NCI-H345 (cell line): ENCODE measurements at regions not wholly inside any gene's neighbourhood (a gene's known extent, or its start where the extent isn't known, plus 50 kb on each side); places are given as distances from the start of the nearest gene placed in this dataset.
A peak's percentile ranks its signal among the peaks of the same experiment; 100 is the strongest.
"Not testable (repeated sequence)": the region's sequence is repeated elsewhere in the genome, so short reads cannot be mapped to it uniquely, and the experiment has no call there.

ENCODE experiments used
- DNase-seq: peaks from one replicate; lab custom pipeline; 2025; lab: John Stamatoyannopoulos, UW

DNA sequence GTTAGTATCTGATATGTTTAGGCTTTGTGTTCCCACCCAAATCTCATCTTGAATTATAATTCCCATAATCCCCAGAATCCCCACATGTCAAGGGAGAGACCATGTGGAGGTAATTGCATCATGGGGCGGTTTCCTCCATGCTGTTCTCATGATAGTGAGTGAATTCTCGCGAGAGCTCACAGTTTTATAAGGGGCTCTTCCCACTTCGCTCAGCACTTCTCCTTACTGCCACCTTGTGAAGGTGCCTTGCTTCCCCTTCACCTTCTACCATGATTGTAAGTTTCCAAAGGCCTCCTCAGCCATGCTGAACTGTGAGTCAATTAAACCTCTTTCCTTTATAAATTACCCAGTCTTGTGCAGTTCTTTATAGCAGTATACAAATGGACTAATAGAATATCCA is 371.9 kb upstream of the CCDC54 start:
- not testable (repeated sequence) for DNase-seq

DNA sequence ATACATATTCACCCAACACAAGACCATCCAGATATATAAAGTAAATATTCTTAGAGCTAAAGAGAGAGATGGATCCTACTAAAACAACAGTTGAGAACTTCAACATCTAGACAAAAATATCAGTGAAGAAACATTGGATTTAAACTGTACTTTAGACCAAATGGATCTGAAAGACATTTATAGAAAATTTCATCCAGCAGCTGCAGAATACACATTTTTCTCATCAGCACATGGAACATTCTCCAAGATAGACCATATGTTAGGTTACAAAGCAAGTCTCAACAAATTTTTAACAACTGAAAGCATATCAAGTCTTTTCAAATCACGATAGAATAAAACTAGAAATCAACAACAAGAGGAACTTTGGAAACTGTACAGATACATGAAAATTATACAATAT is 369.0 kb upstream of the CCDC54 start:
- DNase-seq: no peak

DNA sequence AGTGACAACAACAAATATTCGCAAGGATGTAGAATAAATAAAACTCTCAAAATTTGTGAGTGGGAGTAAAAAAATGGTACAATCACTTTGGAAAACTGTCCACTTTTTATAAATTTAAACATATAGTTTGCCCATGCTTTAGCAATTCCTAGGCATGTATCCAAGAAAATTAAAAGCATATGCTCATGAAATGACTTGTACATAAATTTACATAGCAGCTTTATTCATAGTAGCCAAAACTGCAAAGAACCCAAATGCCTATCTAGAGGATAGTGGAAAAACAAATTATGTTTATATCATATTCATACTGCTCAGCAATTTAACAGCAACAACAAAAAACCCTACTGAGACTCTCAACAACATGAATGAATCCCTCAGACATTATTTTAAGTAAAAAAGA is 363.6 kb upstream of the CCDC54 start:
- DNase-seq: no peak

DNA sequence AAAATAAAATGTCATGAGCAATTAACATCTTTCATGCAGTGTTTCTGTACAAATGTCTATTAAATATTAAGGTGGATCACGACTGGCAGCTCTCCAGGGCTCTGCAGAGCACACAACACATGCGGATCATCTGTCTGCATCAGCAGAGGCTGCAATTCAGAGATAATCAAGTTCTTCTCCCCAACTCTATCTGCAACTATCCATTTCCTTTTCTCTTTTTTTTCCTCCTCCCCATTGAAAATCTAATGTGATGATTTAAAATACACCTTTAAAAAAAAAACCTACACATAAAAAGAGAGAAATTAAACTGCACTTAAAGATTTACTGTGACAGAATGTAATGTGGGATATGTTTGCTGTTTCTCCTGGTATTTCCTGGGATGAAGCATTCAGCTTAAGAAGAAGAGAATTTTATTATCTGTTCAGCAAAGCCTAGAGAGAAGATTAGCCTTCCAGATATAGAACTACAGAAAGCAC is 352.6 kb upstream of the CCDC54 start:
- no peak for DNase-seq

DNA sequence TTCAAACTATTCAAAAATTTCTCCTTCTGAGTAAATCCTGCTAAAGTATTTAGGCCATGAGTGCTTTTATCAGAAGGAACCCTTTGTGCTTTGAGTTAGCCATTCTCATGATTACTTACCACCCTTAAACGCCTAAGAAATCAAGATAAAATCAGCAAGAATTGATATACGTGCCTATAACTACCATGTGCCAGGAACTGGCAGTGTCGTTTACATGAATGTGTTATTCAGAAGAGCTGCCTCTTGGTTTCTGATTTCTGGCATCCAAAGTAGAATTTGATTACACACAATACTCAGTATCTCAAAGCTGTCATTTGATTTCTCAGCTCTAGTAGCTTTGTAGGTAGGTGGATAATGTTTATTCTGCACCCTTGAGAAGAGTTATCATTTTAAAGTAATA is 351.3 kb upstream of the CCDC54 start:
- DNase-seq: no peak

DNA sequence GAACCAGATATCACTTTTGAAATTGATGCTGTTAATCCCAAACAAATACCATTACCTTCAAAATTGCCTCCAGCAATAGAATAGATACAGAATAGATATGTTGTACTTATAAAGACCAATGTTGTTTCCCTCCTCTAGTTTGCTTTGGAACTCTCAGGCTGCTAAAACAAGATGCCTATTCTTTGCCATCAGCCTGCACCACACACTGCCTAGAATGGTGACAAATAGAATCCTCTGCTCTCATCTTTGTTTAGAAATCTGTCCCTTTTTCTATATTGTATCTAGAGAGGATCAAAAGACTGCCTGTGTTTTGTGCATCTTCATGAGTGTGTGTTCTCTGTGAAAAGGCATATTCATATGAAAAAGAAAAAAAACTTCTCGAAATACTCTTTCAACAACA is 349.2 kb upstream of the CCDC54 start:
- no peak for DNase-seq

DNA sequence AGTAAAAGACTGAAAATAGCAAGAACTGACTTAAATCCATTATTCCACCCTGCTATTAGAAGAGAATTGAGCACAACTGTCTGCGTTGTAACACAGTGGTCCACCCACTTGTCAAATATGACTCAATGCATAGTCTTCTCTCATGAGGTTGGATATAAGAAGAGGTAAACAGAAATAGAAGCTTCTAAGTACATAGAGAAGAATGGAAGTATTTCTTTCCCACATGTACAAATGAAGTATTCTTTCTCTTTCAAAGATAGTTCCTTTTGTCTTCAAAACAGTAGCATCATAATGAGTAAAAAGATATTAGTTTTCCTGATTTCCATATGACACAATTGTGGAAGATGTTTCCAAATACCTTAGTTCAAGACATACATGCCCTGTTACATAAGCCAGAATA is 348.6 kb upstream of the CCDC54 start:
- no peak for DNase-seq

DNA sequence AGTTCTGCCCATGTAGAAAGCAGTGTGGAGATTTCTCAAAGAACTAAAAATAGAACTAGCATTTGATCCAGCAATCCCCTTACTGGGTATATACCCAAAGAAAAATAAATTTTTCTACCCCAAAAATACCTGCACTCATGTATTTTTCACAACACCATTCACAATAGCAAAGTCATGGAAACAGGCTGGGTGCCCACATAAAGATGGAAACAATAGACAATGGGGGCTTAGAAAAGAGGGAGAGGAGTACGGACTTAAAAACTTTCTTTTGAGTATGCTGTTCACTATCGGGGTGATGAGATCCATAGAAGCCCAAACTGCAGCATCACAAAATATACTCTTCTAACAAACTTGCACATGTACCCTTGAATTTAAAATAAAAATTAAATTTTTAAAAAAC is 345.1 kb upstream of the CCDC54 start:
- DNase-seq: no peak

DNA sequence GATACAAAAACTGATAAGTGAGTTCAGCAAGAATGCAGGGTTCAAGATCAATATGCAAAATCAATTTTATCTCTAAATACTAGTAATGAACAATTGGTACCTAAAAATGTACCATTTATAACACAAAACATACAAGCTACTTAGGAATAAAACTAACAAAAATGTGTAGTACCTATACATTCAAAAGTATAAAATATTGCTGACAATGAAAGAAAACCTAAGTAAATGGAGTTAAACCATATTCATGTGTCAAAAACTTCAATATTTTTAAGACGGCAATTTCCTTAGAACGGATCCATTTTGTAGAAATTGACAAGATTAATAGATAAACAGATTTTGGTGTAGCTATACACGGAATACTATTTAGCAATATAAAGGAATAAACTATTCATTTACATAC is 343.1 kb upstream of the CCDC54 start:
- no peak for DNase-seq

DNA sequence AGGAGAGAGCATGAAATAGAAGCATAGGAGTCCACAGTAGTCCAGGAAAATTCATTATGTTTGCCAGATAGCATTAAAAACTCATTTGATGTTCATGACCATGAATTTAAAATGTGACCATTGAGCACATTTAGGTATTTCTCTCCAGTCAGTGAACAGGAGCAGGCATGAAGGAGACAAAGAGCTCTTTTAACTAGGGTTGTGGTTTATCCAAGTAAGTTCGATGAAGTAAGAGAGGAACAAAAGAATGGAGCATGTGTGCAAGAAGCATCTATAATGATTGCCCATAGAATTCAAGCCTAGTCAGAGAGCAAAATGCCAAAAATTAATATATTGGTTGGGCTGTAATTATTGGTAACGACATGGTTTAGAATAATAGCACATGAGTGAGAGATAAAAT is 342.1 kb upstream of the CCDC54 start:
- no peak for DNase-seq

DNA sequence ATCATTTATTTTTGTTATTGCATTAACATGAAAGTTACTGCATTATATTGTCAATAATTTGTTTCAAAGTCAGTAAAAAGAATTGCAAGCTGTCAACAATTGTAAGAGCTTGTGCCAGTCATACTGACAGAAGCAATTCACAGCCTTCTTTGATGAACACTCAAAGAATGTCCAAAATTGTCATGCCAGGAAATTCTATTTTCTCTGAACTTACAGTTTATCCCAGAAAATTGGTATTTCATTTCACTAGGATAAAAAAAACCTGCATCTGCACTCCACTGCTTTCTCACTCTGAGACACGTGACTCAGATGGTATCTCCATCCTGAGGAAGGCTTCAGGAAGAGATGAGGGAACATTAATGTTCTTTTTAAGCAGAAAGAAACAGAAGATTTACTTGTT is 332.6 kb upstream of the CCDC54 start:
- no peak for DNase-seq

DNA sequence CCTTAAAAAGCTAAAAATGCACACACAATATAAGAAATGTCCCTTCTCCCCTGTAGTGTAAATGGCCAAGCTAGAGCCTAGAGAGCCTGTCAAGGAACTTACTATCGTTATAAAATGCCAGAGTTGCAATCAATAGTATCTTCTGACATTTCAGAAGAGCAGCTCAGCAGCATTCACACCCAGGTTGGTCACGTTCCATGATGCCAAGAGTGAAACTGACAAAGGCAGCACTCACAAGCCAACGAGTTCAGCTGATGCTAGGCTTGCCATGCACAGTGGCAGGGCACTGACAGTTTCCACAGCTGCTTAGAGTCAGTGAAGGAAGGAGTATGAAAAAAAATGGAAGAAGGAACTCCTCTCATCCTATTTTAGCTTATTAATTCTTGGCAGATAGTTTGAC is 331.4 kb upstream of the CCDC54 start:
- no peak for DNase-seq

DNA sequence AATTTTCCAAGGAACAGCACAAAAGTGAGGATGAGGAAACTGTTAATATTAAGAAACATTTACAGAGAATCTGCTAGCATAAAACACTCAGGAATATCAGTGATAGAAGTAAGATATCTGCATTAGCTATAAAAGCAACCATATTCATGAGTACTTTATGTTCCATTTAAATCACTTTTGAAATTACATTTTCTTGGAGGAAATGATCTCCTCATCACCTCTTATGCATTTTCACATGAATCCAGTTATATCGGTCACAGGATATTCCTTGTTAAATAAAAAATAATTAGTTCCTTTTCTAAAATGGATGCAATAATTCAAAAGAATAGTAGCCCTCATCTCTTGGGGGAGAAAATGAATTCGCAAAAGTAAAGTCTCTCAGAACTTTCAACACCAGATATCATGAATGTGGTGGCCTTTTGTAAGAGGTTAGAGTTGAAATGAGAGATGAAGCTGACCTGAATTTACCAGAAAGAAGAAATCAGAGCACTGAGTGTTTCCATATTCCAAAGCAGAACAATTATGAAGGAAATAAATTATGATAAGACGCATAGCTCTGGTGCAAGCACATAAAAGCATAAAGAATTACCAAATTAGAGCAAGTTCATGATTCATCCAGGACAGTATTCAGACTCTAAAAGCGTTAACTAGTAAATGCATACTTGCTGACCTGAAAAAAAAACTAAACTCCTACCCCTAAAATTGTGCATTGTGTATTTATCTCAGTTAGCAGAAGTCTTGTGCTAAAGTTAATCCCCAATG is 321.9 kb upstream of the CCDC54 start:
- no peak for DNase-seq

DNA sequence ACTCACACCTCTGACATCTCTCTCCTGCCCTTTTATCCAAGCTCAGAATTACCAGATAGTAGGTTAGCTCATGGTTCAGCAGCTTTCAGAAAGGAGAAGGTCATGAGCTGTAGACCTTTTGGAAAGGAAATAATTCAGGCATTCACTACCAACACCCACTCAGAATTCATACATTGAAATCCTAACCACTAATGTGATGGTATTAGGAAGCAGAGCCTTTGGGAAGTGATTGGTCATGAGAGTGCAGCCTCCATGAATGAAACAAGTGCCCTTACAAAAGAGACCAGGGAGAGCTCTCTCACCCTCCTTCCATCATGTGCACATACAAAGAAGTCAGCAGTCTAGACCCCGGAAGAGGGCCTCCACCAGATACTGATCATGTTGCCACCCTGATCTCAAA is 315.8 kb upstream of the CCDC54 start:
- no peak for DNase-seq

DNA sequence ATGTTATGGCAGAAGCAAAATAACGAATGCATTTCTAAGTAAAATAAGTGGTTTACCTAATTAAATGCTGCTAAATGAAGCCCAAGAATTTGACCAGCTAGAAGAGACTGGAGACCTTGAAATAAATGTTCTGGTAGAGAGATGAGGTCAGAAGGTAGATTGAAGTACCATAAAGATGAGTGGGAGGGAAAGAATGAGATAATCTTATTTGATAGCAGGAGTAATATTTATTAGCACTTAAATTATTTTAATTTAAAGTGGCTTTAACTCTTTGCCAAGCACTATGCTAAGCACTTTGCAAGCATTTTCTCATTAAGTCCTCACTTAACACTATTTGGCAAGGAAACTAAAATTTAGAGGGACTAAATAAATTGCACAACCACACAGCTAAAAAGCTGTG is 314.9 kb upstream of the CCDC54 start:
- no peak for DNase-seq

DNA sequence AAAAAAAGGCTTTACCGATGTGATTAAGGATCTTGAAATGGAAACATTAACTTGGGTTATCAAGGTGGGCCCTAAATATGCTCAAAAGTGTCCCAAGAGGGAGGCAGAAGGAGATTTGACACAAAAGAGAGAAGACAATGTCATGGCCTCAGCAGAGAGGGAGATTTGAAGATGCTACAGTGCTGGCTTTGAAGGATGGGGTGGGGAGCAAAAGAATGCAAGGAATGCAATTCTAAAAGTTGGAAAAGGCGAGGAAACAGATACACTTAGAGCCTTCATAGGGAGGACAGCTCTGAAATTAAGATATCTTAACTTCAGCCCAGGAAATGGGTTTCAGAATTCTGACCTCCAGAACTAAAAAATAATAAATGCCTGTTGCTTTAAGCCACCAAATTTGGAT is 314.5 kb upstream of the CCDC54 start:
- no peak for DNase-seq

DNA sequence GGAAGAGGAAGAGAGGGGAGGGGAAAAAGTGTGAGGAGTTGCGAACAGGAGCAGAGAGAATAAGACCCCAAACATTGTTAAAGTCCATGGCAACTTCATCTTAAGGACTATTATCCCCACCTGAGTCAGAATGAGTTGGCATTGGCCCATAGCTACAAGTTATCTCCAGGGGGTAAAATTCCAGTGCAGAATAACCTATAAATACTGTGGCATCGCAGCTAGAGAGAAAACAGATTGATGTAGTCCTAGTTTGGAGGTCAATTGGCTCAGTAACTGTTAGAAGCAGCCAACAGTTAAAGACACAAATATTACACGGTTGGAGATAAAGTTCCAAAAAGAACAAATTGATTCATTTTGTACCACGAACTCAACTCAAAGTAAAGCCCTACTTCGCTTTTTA is 313.9 kb upstream of the CCDC54 start:
- no peak for DNase-seq

DNA sequence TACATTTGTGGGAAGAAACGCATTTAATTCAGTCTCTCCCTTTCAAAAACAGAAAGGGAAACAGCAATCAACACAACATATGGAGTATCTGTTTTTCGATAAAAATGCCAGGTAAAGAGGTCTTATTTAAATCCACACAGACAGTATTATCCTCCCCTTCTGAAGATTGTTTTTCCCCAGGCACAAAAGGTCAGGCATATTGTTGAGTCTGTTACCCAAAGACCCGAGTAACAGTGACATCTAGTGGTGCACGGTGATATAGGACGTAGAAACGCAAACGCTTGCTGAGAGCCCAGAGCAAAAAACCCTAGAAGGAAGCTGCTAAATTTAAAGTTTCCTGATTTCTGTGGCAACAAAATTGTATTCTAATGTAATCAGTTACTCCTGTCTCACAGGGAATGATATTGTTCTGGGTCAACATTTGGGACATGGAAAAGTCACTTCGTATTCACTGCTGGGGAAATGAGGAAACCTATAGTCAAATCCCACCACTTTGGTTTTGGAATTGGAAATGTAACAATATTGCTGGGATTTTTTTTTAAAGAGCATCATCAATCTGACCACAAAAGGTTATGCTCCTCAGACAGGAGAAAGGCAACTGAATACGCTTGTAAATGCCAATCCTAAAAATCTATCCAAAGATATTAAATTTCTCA is 312.7 kb upstream of the CCDC54 start:
- DNase-seq: peak; percentile 63

DNA sequence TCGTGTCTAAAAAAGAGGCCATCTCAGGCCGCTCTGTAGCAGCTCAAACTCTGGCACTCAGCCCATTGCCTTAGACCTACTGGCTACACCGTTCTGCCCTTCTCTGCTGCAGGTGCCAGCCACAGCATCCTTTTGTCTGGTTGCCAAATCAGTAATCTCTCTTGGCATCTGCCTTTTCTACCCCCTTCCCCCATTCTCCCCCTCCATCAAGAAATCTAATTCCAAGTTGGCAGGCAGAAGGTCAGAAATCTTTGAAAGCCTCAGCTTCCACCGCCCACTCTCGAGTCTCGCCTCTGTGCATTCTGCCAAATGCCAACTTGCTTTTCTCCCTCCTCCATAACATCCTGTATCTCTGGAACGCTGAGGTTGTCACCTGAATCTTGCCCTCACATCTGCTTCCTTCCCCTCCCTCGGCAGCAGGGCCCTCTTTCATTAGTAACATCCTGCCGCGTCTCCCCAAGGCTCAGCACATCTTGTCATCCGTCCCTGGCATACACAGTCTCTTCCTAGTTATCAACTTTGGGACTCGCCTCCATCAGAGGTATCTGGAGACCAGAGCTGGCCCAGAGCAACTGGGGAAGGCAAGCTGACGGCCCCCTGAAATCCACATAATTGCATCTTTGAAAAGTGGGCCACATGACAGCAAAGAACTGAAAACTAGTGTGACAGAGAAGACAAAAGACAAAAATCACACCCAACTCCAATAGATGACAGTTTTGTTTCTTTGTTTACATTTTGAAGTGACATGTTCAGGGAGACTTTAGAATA is 312.0 kb upstream of the CCDC54 start:
- peak; percentile 23 for DNase-seq

DNA sequence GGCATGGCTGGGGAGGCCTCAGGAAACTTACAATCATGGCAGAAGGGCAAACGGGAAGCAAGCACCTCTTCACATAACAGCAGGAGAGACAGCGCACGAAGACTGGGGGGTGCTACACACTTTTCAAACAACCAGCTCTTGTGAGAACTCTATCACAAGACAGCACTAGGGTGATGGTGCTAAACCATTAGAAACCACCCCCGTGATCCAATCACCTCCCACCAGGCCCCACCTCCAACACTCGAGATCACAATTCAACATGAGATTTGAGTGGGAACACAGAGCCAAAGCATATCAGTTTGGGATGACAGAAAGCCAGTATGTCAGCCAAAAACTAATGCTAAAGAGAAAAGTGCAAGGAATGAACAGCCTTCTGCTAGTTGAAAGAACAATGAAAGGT is 309.8 kb upstream of the CCDC54 start:
- DNase-seq: no peak

DNA sequence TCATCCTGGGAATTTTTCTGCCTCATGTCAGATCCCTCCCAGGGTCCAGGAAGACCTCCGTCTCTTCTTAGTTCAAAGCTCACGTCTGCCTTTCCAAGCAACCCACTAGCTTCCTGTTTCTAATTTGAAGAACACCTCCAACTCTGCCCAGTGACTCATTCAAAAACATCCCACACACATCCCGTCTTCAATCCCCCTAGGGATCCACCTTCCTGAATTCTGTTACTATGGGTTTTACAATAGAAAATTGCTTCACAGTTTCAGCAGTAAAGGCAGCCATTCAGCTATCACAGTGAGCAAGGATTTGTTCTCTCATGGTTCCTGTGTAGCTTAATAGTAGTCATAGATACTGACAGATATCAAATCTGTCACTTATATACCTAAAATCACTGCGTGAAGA is 308.3 kb upstream of the CCDC54 start:
- DNase-seq: no peak

DNA sequence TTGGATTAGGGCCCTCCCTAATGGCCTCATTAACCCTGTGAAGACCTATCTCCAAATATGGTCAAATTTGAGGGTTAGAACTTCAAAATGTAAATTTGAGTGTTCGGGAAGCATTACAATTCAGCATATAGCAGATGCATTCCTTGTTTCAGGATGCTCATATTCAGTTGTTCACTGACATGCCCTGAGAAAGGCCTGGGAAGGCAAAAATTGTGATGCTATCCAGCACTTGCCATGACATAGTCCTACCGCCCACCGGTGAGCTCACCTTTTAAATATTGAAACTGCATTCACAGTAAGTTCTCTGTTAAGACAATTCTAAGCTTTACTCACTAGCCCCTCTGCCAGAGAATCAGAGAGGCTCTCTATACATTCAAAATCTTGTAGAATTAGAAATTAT is 300.3 kb upstream of the CCDC54 start:
- no peak for DNase-seq

DNA sequence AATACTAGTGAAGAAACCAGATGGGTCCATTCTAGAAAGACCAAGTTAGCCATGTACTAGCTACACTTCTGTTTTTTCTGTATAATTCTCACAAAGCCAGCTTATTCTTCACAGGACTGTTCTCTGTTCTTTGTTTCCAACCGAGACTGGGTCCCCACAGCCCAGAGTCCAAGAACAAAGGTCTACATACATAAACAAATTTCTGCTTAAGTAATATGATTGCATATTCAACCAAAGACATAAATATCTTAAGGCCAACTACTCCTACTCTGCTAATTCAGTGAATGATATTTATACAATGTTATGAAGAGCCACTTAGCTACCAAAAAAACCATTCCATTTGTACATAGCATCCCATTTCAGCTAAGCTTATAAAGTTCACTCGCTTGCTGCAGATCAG is 299.8 kb upstream of the CCDC54 start:
- DNase-seq: no peak
